Activated CD4-positive, CD25-positive, alpha-beta regulatory T cell treated with anti-CD3 and anti-CD28 coated beads, Interleukin-2, amount 50 U/mL, for 24 hours (primary cell): ENCODE measurements at regions not wholly inside any gene's neighbourhood (a gene's known extent, or its start where the extent isn't known, plus 50 kb on each side); places are given as distances from the start of the nearest gene placed in this dataset.
"Not testable (repeated sequence)": the region's sequence is repeated elsewhere in the genome, so short reads cannot be mapped to it uniquely, and the experiment has no call there.

Experiments used
- ATAC-seq, 2 donors: fragments of 150-1000 bp; cut with Tn5 transposase; one replicate each; pipeline ENCODE4 v1.10.0; 2021; ENCODE audit warnings: mild to moderate bottlenecking in 1 of 2, moderate library complexity in 1 of 2

DNA sequence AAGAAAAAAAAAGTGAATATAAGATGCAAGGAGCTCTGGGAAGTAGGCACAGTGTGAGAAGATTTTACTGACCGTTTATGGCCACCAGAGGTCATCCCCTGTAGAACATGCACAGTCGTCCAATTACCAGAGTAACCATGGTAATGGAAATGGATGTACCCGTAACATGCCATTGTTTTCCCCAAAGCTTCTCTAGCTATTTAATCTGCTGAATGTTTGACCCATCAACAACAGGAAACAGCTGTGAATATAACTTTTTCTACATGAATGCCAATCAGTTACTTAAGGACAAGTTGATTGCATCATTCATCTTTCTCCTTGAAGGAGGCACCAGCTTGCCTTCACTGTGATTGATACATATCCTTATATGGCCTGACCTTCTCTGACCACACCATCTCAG, 1967.0 kb upstream of the CDH9 start:
- no peak for ATAC-seq

DNA sequence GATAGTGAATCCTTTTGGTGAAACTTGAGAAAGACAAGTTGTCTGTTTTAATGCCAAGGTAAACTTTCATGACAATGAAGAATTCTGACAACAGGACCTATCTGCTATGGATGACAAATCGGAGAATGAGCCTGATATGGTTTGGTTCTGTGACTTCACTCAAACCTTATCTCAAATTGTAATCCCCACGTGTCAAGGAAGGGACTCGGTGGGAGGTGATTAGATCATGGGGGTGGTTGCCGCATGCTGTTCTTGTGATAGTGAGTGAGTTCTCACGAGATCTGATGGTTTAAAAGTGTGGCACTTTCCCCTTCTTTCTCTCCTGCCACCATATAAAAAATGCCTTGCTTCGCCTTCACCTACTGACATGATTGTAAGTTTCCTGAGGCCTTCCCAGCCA, 1964.1 kb upstream of the CDH9 start:
- no peak for ATAC-seq

DNA sequence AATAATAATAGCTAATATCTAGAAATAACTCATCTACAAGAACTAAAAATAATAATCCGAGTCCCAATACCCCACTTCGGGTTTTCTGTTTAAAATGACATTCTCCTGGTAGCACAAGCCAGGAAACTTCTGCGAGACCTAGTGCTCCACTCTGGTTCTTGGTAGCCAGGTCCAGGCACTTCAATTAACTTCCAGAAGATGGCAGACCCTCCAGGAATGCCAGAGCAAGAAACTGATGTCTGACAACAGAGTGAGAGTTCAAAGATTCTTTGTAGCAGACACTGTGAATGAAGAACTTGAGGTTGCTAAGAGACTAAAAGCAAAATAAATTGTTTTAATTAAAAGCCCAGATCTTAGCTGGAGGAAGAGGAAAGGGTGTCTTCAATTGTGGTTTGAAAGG, 1963.3 kb upstream of the CDH9 start:
- ATAC-seq: no peak

DNA sequence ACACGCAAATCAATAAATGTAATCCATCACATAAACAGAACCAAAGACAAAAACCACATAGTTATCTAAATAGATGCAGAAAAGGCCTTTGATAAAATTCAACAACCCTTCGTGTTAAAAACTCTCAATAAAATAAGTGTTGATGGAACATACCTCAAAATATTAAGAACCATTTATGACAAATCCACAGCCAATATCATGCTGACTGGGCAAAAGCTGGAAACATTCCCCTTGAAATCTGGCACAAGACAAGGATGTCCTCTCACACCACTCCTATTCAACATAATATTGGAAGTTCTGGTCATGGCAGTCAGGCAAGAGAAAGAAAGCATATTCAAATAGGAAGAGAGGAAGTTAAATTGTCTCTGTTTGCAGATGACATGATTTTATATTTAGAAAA, 1946.3 kb upstream of the CDH9 start:
- ATAC-seq: no peak

DNA sequence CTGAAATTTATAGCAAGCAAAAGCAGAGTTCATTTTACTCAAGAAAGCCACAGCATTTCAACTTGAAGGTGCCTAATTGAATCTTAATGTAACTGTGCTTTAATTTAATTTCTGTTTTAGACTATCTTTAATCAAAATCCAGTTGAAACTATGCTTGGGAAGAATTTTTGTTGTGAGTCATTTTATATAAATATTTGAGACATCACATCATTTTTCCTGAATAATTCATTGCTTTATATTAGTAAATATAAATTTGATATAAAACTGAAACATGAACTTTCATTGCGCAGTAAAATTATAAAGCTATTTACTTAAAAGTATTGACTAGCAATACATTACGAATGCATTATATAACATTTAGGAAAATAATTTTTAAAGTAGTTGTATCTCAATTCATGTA, 1937.1 kb upstream of the CDH9 start:
- ATAC-seq: no peak

DNA sequence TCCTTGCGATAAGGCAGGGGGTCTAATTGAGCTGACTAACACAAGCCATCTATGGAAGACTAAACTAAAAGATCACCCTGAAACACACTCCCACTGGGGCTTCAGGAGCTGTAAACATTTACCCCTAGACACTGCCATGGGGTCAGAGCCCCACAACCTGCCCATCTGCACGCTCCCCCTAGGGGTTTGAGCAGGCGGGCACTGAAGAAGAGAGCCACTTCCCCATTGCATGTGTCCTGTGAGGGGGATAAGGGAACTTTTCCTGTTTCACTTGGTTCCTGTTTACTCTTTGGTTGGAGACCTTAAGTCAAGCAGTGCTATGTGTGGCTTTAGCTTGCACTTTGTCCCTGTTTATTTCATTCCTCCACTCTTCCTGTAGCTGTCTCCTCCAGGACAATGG, 1929.5 kb upstream of the CDH9 start:
- no peak for ATAC-seq

DNA sequence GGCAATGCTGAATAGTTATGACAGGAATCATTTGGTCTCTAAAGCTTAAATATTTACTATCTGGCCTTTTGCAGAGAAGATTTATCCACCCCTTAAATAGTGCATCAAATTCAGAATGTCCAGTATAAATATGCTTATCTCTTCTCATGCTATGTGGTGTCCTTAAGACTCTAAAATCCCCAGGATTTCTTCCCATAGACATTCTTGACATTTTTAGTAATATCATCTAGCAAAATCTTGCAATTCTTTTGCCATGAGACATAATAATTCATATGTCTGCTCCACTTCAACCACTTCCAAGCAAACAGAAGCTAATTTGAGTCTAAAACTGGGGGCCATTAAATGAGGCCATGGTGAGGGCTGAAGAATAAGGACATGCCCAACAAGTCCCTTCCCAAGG, 1923.4 kb upstream of the CDH9 start:
- ATAC-seq: no peak

DNA sequence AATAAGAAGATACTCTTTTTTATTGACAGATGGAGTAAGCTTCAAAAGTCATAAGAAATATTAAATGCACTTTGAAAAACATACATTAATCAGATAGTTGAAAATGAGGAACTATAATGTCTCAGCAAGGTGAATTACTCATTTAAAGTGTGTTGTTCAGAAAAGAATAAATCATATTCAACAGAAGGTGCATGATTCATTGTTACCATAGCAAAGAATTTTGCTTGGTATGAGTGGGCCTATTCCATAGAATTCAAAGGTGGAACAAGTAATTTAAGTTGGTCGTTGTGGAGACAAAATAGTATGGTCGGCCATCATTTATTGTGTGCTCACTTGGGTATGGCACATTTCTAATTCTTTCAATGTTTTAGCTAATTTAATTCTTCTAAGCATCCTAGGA, 1920.2 kb upstream of the CDH9 start:
- ATAC-seq: no peak

DNA sequence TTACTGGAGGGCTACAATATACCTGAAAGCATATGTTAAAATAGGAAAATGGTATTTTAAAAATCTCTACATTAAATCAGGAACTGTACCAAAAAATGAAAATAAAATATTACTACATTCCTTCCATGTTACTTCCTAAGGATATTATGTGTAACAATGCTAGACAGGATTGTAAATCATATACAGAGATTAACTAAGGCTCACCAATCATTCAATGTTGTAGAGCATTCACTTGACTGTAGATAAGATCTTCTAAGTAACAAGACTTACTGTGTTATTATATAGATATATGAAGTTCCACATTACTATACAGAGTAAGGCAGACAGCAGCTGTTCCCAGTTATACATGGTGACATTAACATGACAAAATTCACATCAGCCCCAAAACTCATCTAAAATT, 1919.1 kb upstream of the CDH9 start:
- ATAC-seq: no peak

DNA sequence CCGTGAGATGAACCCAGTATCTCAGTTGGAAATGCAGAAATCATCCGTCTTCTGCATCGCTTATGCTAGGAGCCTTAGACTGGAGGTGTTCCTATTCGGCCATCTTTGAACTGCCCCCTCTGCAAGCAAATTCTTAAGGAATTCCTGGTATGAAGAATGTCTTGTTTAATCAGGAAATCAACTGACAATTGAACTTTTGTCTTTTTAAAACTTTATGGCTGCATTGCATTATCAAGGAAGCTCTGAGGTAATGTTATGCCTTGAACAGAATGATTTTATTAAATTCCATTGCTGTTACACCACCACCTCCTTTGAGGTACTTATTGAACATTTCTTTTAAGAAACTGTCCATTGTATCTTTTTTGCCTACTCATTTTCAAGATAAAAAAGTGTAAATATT, 1915.7 kb upstream of the CDH9 start:
- no peak for ATAC-seq

DNA sequence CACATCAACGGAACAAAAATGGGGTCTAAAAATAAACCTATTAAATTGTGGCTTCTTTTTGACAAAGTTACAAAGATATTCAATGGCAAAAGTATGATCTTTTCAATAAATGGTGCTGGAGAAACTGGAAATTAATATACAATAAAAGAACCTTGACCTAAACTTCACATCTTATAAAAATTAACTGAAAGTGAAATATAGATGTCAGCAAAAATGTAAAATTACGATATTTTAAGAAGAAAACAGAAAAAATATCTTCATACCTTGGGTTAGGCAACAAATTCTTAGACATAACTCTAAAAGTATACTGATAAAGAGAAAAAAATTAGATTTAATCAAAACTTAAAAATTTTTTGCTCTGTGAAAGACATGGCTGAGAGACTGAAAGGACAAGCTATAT, 1909.5 kb upstream of the CDH9 start:
- no peak for ATAC-seq

DNA sequence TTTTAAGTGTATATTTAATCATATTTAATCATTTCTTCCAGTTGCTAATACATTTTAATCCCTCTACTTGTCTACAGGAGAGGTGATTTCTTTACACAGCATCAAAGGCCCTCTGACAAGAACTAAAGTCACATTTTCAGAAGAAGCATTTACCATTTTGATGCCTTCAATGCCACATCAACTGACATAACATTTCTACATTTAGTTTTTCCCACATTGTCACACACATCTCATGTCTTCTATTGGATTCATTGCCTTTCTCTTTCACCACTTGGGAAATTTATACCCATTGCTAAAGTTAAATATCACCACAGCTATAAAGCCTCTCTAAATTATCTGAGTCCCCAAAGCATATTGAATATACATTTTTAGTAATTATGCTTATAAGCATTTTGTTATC, 1907.5 kb upstream of the CDH9 start:
- no peak for ATAC-seq

DNA sequence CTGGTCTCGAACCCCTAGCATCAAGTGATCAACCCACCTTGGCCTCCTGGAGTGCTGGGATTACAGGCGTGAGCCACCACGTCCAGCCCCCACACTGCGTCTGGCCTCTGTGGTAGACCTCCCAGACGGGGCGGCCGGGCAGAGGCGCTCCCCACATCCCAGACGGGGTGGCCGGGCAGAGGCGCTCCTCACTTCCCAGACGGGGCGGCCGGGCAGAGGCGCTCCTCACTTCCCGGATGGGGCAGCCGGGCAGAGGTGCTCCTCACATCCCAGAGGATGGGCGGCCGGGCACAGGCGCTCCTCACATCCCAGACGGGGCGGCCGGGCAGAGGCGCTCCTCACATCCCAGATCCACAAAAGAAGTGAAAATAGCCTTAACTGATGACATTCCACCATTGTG, 1891.0 kb upstream of the CDH9 start:
- ATAC-seq: not testable (repeated sequence)

DNA sequence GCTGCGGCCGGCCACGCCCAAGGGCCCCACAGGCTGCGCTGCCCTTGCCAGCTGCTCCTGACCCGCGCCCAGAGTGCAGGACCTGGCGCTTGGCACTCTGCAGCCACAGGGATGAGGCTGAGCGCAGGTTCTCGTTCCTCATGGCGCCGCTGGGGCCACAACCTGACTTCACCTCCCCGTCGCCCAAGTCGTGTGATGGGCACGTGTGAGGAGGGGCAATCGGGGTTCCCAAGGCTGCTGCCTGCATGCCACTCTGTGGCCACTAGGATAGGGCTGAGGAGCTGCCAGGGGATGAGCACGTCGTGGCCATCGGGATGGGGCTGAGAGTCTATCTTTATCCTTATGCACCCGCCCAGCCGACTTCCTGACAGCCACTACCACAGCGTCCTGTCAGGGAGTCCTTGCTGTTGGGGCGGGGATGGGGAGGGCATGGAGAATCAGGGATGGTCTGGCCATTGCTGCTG, 1890.0 kb upstream of the CDH9 start:
- not testable (repeated sequence) for ATAC-seq

DNA sequence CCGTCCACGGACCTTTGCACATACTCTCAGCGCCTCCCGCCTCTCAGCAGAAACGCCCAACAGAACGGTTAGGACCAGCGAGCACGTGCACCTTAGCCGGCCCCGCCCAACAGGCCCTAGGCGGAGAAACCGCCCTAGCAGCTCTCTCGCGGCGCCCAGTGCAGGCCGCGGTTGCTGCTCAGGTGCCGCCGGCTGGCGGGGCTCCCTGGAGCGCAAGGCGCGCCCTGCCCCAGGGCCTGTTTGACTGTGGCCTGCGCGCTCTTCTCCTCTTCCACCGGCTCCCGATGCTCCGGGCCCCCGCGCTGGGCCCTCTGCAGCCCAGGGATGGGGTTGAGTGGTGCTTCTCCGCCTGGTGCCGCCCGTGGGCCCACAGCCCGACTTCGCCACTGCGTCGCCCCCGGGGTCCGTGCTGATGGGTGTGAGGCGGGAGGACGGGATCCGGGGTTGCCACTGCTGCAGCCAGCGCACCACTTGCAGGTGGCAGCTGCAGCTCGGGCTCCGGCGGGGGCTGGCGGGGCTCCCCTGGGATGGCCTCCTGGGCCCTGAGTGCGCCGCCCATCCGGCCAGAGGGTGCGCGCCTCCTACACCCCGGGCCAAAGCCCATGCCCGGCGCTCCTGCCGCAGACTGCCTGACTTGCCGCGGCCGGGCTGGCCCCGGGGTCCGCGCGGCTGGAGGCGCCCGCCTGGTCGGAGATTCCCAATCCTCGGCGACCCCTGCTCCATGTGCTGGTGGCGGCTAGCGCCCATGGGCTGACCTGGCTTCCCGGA, 1889.4 kb upstream of the CDH9 start:
- ATAC-seq: no peak

DNA sequence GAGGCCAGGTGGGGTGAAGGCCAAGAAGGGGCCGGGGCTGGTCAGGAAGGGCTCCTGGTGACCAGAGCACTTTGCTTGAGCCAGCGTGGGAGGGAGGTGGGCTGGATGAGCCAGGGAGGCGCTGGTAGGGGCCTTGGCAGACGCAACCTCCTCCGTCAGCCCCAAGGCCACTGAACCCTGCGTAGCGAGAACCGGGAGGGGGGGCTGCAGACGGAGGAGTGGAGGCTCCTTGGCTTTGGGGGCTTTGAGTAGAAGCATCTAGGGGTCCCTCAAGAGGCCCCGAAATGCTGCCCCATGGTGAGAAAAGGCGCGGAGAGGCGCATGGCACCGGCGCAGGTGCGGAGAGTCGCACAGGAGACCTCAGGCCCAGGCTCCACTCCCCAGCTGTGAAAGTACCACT, 1888.0 kb upstream of the CDH9 start:
- ATAC-seq: no peak

DNA sequence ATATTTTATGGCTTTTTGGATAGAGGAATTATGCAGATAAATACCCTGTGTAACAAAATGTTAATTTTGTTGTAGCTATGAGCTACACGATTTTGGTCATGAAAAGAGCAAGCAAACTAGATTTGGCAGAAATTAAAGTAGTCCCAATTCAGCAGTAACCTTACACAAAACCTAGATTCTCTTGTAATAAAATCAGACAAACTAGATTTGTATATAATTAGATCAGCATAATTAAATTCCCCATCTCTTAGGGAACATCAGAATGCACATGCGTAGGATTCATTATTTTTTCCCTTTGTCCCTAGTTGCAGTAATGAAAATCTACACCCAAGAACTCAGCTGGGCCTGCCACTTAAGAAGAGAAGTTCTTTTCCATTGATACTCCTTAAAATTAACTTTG, 1879.2 kb upstream of the CDH9 start:
- no peak for ATAC-seq

DNA sequence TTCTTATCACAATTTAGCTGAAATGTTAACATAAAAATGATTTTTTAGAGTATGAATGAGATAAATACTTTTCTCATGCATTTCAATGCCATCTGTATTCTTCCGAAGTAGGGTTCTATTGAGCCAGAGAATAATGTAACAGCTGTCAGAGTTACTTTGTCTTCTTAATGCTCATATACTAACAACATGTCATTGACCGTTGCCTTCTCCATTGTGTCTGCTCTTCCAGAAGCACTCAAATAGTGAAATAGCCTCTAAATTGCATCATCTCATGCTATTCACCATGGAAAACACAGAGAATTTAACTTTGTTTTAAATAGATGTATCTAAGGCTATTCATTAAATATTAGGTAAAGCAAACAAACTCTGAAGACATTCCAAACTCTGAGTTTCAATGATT, 1875.9 kb upstream of the CDH9 start:
- no peak for ATAC-seq

DNA sequence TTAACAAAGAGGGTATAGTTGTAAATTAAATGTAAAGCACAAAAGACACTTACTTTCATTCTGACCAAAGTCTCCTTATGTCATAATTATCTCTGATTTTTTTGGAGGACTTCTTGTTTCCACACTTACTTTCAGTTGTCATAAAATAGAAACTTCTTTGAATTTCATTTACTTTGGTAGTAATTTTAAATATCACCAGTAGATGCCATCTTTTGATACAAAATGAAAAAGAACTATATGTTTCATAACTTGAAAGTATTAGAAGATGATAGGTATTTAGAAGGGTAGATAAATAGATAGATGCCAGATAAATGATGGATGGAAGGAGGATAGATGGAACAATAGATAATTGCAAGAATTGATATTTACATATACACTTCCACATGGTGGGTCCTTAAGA, 1865.3 kb upstream of the CDH9 start:
- no peak for ATAC-seq

DNA sequence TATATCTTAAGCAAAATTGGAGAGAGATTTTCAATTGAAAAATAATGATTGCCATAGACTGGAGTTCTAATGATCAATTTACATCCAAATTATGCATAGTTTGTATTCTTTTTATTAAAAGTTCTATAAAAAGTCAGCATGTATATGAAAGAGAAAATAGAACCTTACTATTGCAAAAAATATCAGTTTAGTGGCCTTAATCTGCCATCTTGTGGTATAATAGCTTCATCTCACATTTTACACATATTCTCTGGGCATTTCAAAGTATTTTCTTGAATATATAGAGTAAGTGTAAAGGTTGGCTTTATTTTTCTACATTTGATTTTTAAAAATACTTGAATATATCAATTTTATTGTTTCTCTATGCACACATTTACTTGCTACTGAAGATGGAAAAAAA, 1858.6 kb upstream of the CDH9 start:
- ATAC-seq: no peak

DNA sequence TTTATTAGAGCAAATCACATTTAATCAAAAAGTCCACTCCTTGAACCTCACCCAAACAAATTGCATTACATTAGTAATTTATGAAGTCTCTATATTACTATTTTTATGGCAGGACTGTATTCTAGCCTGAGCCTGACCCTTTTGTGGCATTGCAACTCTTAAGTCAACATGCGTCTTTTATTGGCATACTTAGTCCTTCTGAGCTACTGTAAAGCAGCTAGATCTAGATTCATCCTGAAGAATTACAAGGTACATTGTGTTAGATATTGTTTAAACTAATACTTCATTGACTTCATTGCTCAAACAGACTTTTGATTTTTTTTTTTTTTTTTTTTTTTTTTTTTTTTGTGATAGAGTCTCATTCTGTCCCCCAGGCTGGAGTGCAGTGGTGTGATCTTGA, 1842.5 kb upstream of the CDH9 start:
- ATAC-seq: no peak

DNA sequence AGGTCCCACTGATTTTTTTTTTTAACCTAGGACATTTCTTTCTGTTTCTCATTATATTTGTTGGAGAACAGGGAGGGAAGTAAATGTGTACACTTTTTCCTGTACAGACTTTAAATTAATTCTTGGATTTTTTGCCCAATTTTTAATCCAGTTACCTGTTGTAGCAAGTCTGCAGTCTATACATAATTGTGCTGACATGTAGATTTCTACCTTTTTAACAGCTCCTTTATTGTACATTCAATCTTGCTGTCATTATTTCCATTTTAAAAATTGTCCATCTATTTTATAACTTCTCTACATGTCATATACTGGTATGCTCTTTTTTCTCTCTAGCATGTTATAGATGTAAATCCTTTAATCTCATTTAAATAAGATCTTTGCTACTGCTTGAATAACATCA, 1838.7 kb upstream of the CDH9 start:
- ATAC-seq: no peak

DNA sequence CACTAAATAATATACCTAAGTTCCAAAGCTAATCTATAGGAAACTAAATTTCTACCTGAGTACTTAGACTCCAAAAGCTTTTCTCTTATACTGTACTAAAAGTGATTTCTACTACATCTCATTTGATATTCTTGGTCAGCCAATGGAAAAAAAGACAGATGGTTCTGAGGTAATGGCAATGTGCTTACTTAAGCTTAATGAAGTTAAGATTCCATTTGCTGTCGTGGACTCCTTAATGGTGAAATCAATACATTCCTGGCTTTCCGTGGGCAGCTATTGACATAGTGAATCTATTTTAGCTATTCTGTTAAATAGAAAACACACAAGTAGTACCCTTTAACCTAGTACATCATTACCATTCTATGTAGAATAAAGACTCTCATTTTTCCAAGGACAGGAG, 1825.6 kb upstream of the CDH9 start:
- no peak for ATAC-seq

DNA sequence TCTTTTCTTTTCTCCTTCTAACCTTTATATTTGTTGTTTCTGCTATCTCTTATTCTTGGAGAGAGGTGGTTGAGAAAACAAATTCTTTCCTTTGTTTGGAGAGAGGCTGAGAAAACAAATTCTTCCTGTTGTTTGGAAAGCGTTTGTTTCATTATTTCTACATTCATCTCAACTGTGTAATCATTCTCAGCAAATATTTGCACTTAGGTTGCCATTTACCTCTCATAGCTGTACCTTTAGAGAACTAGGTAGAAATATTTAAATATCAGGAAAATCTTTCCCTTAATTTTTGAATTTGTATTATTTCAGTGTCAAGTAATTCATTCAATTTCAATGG, 1824.4 kb upstream of the CDH9 start:
- ATAC-seq: no peak

DNA sequence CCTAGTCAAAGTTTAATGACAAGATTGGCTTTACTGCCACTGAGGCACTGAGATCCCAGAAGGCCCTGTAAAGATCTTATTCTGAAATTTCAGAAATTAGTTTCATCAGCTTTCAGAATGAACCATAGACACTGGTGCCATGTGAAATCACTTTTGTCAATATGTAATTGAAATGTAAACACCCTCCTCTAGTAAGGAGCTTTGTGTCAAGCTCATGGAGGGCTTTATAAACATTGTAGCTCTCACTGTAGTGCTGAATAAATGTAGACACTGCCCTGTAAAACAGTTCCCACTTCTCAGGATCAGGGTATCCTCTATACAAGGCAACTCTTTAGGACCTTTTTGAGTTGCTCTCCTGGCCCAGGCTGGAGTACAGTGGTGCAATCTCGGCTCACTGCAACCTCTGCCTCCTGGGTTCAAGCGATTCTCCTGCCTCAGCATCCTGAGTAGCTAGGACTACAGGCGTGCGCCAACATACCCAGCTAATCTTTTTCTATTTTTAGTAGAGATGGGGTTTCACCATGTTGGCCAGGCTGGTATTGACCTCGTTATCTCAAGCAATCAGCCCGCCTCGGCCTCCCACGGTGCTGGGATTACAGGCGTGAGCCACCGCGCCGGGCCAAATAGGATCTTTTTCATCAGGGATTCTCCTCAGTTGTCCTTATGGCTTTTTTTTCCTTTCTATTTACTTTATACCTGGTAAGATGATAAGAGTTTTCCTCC, 1823.9 kb upstream of the CDH9 start:
- no peak for ATAC-seq
